Fibroblast of lung (primary cell): ENCODE measurements at regions not wholly inside any gene's neighbourhood (a gene's known extent, or its start where the extent isn't known, plus 50 kb on each side); places are given as distances from the start of the nearest gene placed in this dataset.

Experiments
- EZH2 ChIP-seq: IDR thresholded peaks from 2 replicates; pipeline ENCODE4 v1.5.1; 2012; ENCODE audit warnings: low read length, control low read depth, mild to moderate bottlenecking; ENCODE audit errors: missing control alignments
- TF ChIP-seq, protein P1 (sequence below), 2 donors: IDR thresholded peaks in 1 of 2; conservative IDR thresholded peaks in 1 of 2; 1 replicate in 1 of 2; 2 replicates in 1 of 2; pipeline ENCODE4 v1.5.1; 2011 to 2012; ENCODE audit warnings: low read length in 2 of 2, control low read depth in 1 of 2, inconsistent platforms in 1 of 2, low read depth in 1 of 2, mild to moderate bottlenecking in 1 of 2

GRCh38 chr6:30826961-30827342 lies 57.4 kb upstream of the DDR1 start:
- TF ChIP-seq, protein P1, sequence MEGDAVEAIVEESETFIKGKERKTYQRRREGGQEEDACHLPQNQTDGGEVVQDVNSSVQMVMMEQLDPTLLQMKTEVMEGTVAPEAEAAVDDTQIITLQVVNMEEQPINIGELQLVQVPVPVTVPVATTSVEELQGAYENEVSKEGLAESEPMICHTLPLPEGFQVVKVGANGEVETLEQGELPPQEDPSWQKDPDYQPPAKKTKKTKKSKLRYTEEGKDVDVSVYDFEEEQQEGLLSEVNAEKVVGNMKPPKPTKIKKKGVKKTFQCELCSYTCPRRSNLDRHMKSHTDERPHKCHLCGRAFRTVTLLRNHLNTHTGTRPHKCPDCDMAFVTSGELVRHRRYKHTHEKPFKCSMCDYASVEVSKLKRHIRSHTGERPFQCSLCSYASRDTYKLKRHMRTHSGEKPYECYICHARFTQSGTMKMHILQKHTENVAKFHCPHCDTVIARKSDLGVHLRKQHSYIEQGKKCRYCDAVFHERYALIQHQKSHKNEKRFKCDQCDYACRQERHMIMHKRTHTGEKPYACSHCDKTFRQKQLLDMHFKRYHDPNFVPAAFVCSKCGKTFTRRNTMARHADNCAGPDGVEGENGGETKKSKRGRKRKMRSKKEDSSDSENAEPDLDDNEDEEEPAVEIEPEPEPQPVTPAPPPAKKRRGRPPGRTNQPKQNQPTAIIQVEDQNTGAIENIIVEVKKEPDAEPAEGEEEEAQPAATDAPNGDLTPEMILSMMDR (conservative IDR thresholded peaks at IDR 0.05 in 1 of 2, IDR thresholded peaks at IDR 0.05 in 1 of 2; ENCODE audit: low read depth in 1 of 2, low read length in 2 of 2) = no peak
- TF ChIP-seq EZH2 = no peak
